Tibial nerve (tissue), 4 donors: ENCODE measurements at regions not wholly inside any gene's neighbourhood (a gene's known extent, or its start where the extent isn't known, plus 50 kb on each side); places are given as distances from the start of the nearest gene placed in this dataset.

Experiments used
- EP300 ChIP-seq, 2 donors: sonication (generic); formaldehyde crosslinking; IDR thresholded peaks; one replicate each; pipeline ENCODE4 v1.6.1; 2017; ENCODE audit warnings: antibody characterized with exemption in 2 of 2, mild to moderate bottlenecking in 1 of 2
- POLR2A ChIP-seq, 2 donors: fragments of 450-650 bp; IDR thresholded peaks; one replicate each; pipeline ENCODE4 v1.6.1; 2017; ENCODE audit warnings: antibody characterized with exemption in 2 of 2, mild to moderate bottlenecking in 2 of 2, moderate library complexity in 2 of 2
- TF ChIP-seq, protein P1 (sequence below), 5 experiments: fragments of 200-600 bp in 3 of 5; fragments of 450-650 bp in 2 of 5; sonication (generic) in 3 of 5; IDR thresholded peaks; one replicate each; pipeline ENCODE4 v1.5.1; 2016 to 2019; ENCODE audit warnings: antibody characterized with exemption in 5 of 5, mild to moderate bottlenecking in 3 of 5, moderate library complexity in 2 of 5

DNA sequence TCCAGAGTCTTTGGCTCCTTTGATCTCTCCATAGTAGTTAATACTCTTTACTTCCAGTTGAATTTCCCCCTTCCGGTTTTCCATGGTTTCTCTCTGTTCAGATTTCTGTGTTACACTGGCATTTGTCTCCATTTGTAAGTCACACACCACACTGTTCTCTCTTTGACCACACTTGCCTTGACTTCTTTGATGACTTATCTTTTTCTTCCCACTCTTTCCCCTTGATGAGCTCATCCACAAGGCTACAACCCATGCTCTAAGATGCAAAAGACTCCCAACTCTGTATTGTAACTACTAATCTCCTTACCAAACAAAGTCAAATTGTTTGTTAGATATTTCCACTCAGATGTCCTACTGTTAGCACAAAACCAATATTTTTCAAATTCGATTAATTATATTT lies 242.7 kb upstream of the E2F7 start:
- TF ChIP-seq POLR2A (IDR thresholded peaks at IDR 0.05) (no peak), EP300 (IDR thresholded peaks at IDR 0.05) (no peak)
- TF ChIP-seq, protein P1, sequence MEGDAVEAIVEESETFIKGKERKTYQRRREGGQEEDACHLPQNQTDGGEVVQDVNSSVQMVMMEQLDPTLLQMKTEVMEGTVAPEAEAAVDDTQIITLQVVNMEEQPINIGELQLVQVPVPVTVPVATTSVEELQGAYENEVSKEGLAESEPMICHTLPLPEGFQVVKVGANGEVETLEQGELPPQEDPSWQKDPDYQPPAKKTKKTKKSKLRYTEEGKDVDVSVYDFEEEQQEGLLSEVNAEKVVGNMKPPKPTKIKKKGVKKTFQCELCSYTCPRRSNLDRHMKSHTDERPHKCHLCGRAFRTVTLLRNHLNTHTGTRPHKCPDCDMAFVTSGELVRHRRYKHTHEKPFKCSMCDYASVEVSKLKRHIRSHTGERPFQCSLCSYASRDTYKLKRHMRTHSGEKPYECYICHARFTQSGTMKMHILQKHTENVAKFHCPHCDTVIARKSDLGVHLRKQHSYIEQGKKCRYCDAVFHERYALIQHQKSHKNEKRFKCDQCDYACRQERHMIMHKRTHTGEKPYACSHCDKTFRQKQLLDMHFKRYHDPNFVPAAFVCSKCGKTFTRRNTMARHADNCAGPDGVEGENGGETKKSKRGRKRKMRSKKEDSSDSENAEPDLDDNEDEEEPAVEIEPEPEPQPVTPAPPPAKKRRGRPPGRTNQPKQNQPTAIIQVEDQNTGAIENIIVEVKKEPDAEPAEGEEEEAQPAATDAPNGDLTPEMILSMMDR (IDR thresholded peaks at IDR 0.05), result no peak
